Caco-2 (cell line): ENCODE measurements at regions not wholly inside any gene's neighbourhood (a gene's known extent, or its start where the extent isn't known, plus 50 kb on each side); places are given as distances from the start of the nearest gene placed in this dataset.

Source experiments
- BruUV-seq: library from RNA; stranded (reverse); fragments of 400-500 nt; replicated peaks from 2 replicates; lab custom pipeline; 2021; lab: Mats Ljungman, UMichigan
- CTCF ChIA-PET: fragments of 300-600 bp; sonication (Branson Sonifier 250); formaldehyde crosslinking; loops from one replicate; lab custom pipeline; 2022; ENCODE audit warnings: antibody characterized with exemption; lab: Charles Lee
- POLR2A ChIA-PET: fragments of 300-600 bp; sonication (Branson Sonifier 250); formaldehyde crosslinking; loops from one replicate; lab custom pipeline; 2022; ENCODE audit warnings: antibody characterized with exemption; lab: Charles Lee
- DNase-seq, 2 experiments: peaks; one replicate each; pipeline versions ENCODE4 v3.0.0 to v3.0.0-alpha.2; 2020 to 2022
- H3K27me3 ChIP-seq: replicated peaks from 2 replicates; pipeline ENCODE4 v1.6.0; 2011; ENCODE audit warnings: low read length; ENCODE audit not compliant: control insufficient read depth, insufficient read depth
- H3K36me3 ChIP-seq: 2 replicates; pipeline ENCODE4 v1.5.1; 2011; ENCODE audit warnings: low read length; ENCODE audit not compliant: control insufficient read depth, insufficient read depth
- H3K4me1 ChIP-seq: fragments of 250-450 bp; sonication (Bioruptor Pico); 2 replicates; pipeline ENCODE4 v1.5.1; 2020; ENCODE audit warnings: mild to moderate bottlenecking
- H3K4me3 ChIP-seq: 2 replicates; pipeline ENCODE4 v1.5.1; 2011; ENCODE audit warnings: low read depth, mild to moderate bottlenecking, control low read depth, low read length
- H3K9me3 ChIP-seq: fragments of 250-450 bp; sonication (Bioruptor Pico); 2 replicates; pipeline ENCODE4 v1.5.1; 2020; ENCODE audit warnings: mild to moderate bottlenecking, moderate library complexity
- H3K27ac Mint-ChIP-seq: one replicate; pipeline ENCODE4 v1.8.0; 2022; ENCODE audit warnings: mixed read lengths; ENCODE audit not compliant: unreplicated experiment
- H3K27me3 Mint-ChIP-seq: one replicate; pipeline ENCODE4 v1.8.0; 2022; ENCODE audit warnings: mixed read lengths; ENCODE audit not compliant: insufficient read depth, unreplicated experiment
- H3K36me3 Mint-ChIP-seq: one replicate; pipeline ENCODE4 v1.8.0; 2022; ENCODE audit warnings: mild to moderate bottlenecking, mixed read lengths; ENCODE audit not compliant: insufficient read depth, unreplicated experiment
- H3K4me1 Mint-ChIP-seq: one replicate; pipeline ENCODE4 v1.8.0; 2022; ENCODE audit warnings: low read depth, mixed read lengths; ENCODE audit not compliant: unreplicated experiment
- H3K4me3 Mint-ChIP-seq: one replicate; pipeline ENCODE4 v1.8.0; 2022; ENCODE audit warnings: mild to moderate bottlenecking, moderate library complexity, mixed read lengths; ENCODE audit not compliant: unreplicated experiment
- H3K9me3 Mint-ChIP-seq: one replicate; pipeline ENCODE4 v1.8.0; 2022; ENCODE audit warnings: mixed read lengths; ENCODE audit not compliant: unreplicated experiment
- intact Hi-C: fragments of 100-400 bp; cut with micrococcal nuclease; formaldehyde crosslinking; loops from one replicate; pipeline ENCODE4 v1.10.0; 2022; ENCODE audit not compliant: unreplicated experiment
- TF ChIP-seq, protein P1 (sequence below), 2 experiments: fragments of 200-600 bp in 1 of 2; IDR thresholded peaks; 1 replicate in 1 of 2; 2 replicates in 1 of 2; pipeline versions ENCODE4 v1.5.1 to v1.8.0; 2011 to 2022; ENCODE audit warnings: antibody characterized with exemption in 1 of 2, control low read depth in 1 of 2, inconsistent platforms in 1 of 2, low read depth in 1 of 2, low read length in 1 of 2, mild to moderate bottlenecking in 1 of 2, moderate library complexity in 1 of 2; ENCODE audit not compliant: insufficient read depth in 1 of 2, severe bottlenecking in 1 of 2, unreplicated experiment in 1 of 2

GRCh38 chr18:13993730-13994129 lies 78.4 kb upstream of the MC2R start:
- Histone ChIP-seq H3K4me3 (no peak overlapping the region), H3K4me1 (no peaks in the 10 kb centered on the region), H3K36me3 (no peaks in the 10 kb centered on the region), H3K27me3 (no peaks in the 10 kb centered on the region), H3K9me3 (no peaks in the 10 kb centered on the region)
- POLR2A ChIA-PET: no interaction called here
- TF ChIP-seq, protein P1, sequence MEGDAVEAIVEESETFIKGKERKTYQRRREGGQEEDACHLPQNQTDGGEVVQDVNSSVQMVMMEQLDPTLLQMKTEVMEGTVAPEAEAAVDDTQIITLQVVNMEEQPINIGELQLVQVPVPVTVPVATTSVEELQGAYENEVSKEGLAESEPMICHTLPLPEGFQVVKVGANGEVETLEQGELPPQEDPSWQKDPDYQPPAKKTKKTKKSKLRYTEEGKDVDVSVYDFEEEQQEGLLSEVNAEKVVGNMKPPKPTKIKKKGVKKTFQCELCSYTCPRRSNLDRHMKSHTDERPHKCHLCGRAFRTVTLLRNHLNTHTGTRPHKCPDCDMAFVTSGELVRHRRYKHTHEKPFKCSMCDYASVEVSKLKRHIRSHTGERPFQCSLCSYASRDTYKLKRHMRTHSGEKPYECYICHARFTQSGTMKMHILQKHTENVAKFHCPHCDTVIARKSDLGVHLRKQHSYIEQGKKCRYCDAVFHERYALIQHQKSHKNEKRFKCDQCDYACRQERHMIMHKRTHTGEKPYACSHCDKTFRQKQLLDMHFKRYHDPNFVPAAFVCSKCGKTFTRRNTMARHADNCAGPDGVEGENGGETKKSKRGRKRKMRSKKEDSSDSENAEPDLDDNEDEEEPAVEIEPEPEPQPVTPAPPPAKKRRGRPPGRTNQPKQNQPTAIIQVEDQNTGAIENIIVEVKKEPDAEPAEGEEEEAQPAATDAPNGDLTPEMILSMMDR (IDR thresholded peaks at IDR 0.05; ENCODE audit: insufficient read depth in 1 of 2, low read depth in 1 of 2, low read length in 1 of 2, severe bottlenecking in 1 of 2, unreplicated experiment in 1 of 2): no peak
- peaks cover 3% of the 10 kb centered on the region for H3K27me3 Mint-ChIP-seq
- CTCF ChIA-PET: no interaction called here
- intact Hi-C loops: no loop called here
- no TSS peak for BruUV-seq
- H3K4me3 Mint-ChIP-seq: no peak overlapping the region
- H3K9me3 Mint-ChIP-seq: peaks cover 5% of the 10 kb centered on the region
- no peaks in the 10 kb centered on the region for H3K36me3 Mint-ChIP-seq
- DNase-seq: no peak
- H3K27ac Mint-ChIP-seq: no peak overlapping the region
- no peaks in the 10 kb centered on the region for H3K4me1 Mint-ChIP-seq

DNA sequence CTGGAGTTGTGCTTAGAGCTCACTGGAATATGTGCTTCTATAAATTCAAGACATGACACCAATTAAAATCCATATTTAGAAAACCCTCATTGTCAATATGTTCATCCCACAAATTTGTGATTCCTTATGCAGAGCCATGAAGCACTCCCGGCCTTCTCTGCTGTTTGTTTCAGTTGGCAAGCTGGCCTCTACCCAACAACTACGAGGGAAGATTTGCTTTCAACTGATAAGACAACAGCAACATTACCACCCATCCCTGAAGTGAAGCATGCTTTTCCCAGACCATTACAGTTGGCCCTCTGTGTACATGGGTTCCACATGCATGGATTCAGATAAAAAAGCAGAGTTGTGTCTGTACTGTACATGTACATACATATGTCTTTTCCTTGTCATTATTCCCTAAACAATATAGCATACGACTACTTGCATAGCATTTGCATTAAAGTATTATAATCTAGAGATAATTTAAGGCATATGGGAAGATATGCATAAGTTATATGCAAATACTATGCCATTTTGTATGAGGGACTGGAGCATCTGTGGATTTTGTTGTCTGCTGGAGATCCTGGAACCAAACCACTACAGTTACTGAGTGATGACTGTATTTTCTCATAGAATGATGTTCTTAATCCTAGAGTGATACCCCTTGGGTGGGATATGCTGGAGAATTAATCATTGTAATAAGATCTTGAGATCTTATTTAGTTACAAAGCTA lies 77.6 kb upstream of the MC2R start:
- Histone ChIP-seq H3K4me1 (no peaks in the 10 kb centered on the region), H3K27me3 (no peaks in the 10 kb centered on the region), H3K36me3 (no peaks in the 10 kb centered on the region), H3K9me3 (no peaks in the 10 kb centered on the region), H3K4me3 (no peak overlapping the region)
- no peaks in the 10 kb centered on the region for H3K36me3 Mint-ChIP-seq
- BruUV-seq: no TSS peak
- TF ChIP-seq, protein P1 (IDR thresholded peaks at IDR 0.05; ENCODE audit: insufficient read depth in 1 of 2, low read depth in 1 of 2, low read length in 1 of 2, severe bottlenecking in 1 of 2, unreplicated experiment in 1 of 2): no peak
- ChIA-PET POLR2A (no interaction called here), CTCF (no interaction called here)
- H3K4me3 Mint-ChIP-seq: no peak overlapping the region
- no peak overlapping the region for H3K27ac Mint-ChIP-seq
- H3K27me3 Mint-ChIP-seq: peaks cover 2% of the 10 kb centered on the region
- H3K9me3 Mint-ChIP-seq: no peaks in the 10 kb centered on the region
- no peak for DNase-seq
- H3K4me1 Mint-ChIP-seq: no peaks in the 10 kb centered on the region
- intact Hi-C loops: no loop called here

GRCh38 chr18:13989199-13989598 lies 73.9 kb upstream of the MC2R start:
- DNase-seq: no peak
- Mint-ChIP-seq H3K4me1 (no peaks in the 10 kb centered on the region), H3K4me3 (no peak overlapping the region), H3K27ac (no peak overlapping the region), H3K36me3 (no peaks in the 10 kb centered on the region), H3K27me3 (peaks cover 3% of the 10 kb centered on the region), H3K9me3 (no peaks in the 10 kb centered on the region)
- Histone ChIP-seq H3K9me3 (no peaks in the 10 kb centered on the region), H3K4me3 (no peak overlapping the region), H3K27me3 (no peaks in the 10 kb centered on the region), H3K4me1 (no peaks in the 10 kb centered on the region), H3K36me3 (no peaks in the 10 kb centered on the region)
- CTCF ChIA-PET: no interaction called here
- TF ChIP-seq, protein P1 (IDR thresholded peaks at IDR 0.05; ENCODE audit: insufficient read depth in 1 of 2, low read depth in 1 of 2, low read length in 1 of 2, severe bottlenecking in 1 of 2, unreplicated experiment in 1 of 2): no peak
- BruUV-seq: no TSS peak
- intact Hi-C loops: loop anchor here (10.0 kb wide), 1 partner anchor 64 kb away; no protein-coding TSS in a partner anchor
- POLR2A ChIA-PET: no interaction called here
